Keratinocyte (primary cell): ENCODE measurements at regions not wholly inside any gene's neighbourhood (a gene's known extent, or its start where the extent isn't known, plus 50 kb on each side); places are given as distances from the start of the nearest gene placed in this dataset.

Experiments
- EZH2 ChIP-seq: IDR thresholded peaks from one replicate; pipeline ENCODE4 v1.6.1; 2012; ENCODE audit warnings: inconsistent platforms, mild to moderate bottlenecking, low read length, moderate library complexity
- TF ChIP-seq, protein P1 (sequence below), 3 experiments: IDR thresholded peaks in 1 of 3; conservative IDR thresholded peaks in 1 of 3; optimal IDR thresholded peaks in 1 of 3; 2 replicates in 2 of 3; 3 replicates in 1 of 3; pipeline versions ENCODE3 to v1.5.1; 2011; ENCODE audit warnings: low read length in 3 of 3, mild to moderate bottlenecking in 3 of 3, moderate library complexity in 2 of 3, control low read depth in 1 of 3, inconsistent platforms in 1 of 3; ENCODE audit not compliant: insufficient read depth in 2 of 3; ENCODE audit errors: extremely low read depth in 1 of 3

DNA sequence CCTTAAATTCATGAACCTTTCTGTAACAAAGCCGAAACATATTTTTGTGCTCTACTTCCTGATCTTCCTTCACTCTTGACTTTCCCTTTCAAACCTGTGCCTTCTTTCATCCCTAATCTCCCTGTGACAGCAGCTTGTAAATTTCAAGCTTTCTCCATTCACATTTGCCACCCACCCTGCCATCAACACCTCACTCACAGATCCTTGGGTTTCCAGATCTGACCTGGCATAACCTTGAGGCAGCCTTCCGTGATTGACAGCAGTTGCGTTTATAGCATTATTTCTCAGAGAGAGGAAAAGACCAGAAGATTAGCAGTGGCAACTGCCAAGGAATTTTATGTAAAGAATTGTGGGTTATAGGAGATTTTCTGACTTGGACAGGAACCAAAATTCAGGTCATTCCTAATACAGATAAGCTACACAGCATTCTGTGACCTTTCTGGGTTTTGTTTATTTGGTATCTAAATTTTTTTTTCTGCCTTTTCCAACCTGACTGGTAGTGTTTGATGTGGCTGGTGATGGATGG, 260.0 kb downstream of the NR2F1-AS1 start:
- TF ChIP-seq, protein P1, sequence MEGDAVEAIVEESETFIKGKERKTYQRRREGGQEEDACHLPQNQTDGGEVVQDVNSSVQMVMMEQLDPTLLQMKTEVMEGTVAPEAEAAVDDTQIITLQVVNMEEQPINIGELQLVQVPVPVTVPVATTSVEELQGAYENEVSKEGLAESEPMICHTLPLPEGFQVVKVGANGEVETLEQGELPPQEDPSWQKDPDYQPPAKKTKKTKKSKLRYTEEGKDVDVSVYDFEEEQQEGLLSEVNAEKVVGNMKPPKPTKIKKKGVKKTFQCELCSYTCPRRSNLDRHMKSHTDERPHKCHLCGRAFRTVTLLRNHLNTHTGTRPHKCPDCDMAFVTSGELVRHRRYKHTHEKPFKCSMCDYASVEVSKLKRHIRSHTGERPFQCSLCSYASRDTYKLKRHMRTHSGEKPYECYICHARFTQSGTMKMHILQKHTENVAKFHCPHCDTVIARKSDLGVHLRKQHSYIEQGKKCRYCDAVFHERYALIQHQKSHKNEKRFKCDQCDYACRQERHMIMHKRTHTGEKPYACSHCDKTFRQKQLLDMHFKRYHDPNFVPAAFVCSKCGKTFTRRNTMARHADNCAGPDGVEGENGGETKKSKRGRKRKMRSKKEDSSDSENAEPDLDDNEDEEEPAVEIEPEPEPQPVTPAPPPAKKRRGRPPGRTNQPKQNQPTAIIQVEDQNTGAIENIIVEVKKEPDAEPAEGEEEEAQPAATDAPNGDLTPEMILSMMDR (optimal IDR thresholded peaks at IDR 0.05 in 1 of 3, IDR thresholded peaks at IDR 0.05 in 1 of 3, conservative IDR thresholded peaks at IDR 0.05 in 1 of 3; ENCODE audit: extremely low read depth in 1 of 3, insufficient read depth in 2 of 3, low read length in 3 of 3), result no peak
- no peak for TF ChIP-seq EZH2
